GM21619 (cell line): ENCODE measurements at regions not wholly inside any gene's neighbourhood (a gene's known extent, or its start where the extent isn't known, plus 50 kb on each side); places are given as distances from the start of the nearest gene placed in this dataset.

ENCODE experiments used
- ATAC-seq: cut with Tn5 transposase; IDR thresholded peaks from one replicate; pipeline ENCODE4 v1.9.1; 2021; ENCODE audit not compliant: unreplicated experiment

DNA sequence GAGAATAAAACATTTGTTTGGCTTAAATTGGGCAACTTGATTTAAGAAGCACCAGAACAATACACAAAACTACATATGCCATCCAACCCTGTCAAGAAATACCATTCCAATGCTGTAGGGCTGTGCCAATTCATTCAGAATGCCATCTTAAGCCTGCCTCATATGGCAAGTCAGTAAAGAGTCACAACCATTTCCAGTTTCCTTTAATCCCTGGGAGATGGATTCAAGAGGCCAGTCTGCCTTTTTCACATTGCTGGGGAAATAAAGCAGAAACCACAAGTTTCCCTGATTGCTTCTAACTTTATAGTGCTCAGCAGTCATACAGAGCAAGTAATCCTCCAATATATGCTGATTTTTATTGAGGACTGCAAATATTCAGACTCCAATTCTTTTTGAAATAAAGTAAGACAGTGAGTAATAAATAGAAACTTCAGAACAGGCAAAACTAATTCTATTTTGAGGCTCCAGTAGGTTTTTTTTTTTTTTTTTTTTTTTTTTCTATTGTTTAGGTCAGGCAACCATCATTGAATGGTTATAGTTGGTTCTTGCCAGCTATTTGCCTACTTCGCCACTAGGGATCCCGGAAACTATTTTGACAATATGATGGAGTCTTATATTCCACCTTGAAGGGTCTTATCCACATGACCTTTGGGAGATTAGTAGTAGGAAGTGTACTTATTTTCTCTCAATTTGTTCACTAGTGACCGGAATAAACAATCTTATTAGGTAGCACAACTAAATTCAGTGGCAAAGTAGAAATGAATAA, 400.9 kb upstream of the MEF2C start:
- ATAC-seq, result no peak

DNA sequence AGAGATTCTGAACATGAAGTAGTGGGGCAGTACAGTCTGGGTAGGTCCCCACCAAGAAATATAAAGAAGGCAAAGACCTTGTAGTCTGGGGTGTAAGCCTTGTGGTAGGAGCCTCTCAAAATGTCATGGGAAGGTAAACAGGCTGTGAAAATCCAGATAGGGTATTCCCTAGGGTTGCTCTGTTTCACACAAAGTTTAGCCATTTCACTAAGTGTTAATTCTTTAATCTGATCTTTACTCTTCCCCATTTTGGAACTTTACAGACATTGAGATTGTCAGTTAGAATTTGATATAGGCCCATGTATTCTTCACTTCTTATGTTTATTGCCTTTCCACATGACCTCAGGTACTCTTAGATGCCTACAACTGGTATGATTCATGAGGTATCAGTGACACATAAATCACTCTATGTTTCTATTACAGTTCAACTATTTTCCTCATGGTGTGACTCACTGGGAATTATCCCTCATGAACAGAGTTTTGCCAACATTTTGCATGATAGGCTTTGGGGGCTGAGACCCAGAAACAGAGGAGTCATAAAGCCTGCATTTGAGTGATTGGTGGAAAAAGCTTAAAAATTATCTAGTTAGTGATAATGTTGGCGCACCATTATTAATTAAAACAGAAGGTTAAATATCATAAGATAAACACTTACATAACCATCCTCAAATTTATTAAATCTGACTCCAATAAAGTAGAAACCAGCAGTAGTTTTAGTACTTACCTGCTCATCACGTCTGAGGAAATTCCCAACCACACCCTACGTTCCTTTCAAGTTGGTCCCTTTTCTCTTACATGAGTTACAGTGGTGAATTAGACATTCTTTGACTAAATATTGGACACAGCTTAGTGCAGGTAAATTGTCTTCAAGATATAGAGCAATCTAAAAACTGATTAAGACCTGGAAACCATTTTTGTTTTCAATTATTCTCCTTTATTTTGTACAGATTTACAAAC, 399.8 kb upstream of the MEF2C start:
- no peak for ATAC-seq

DNA sequence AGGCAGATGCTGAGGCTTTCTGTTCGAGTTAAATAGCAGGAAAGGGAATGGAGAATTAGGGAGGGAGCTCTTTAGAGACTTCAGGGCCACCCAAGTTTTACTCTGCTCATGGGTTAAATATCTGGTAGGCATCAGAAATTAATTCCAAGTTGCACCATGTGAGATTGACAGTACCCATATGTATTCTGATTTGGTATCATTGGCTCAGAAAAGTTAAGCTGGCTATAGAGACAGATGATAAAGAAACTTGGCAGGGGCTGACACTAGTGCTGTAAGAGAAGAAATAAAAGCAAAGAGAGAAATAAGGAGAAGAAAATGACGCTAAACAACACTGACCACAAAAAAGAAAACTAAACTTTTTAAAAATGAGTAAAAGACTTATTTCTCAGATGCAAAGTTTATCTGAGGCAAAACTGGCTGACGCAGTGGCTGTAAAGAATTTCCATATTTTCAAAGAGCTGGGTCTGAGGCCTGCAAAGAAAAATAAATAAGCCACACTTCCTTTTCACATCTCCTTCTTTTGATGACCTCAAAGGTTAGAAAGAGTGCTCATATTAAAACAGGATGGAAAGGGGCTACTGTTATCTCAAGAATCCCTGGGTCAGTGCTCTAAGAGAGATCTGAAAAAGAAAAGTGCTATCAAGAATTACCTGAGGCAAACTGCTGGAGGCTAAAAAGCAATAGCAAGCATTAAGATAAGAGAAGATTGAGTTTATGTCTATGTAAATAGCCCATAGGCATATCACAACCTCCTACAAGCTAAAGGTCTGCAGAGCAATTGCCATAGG, 399.0 kb upstream of the MEF2C start:
- ATAC-seq, result no peak

- no peak for ATAC-seq
Observed at GRCh38 chr5:89281211-89281610, 398.2 kb upstream of the MEF2C start.

DNA sequence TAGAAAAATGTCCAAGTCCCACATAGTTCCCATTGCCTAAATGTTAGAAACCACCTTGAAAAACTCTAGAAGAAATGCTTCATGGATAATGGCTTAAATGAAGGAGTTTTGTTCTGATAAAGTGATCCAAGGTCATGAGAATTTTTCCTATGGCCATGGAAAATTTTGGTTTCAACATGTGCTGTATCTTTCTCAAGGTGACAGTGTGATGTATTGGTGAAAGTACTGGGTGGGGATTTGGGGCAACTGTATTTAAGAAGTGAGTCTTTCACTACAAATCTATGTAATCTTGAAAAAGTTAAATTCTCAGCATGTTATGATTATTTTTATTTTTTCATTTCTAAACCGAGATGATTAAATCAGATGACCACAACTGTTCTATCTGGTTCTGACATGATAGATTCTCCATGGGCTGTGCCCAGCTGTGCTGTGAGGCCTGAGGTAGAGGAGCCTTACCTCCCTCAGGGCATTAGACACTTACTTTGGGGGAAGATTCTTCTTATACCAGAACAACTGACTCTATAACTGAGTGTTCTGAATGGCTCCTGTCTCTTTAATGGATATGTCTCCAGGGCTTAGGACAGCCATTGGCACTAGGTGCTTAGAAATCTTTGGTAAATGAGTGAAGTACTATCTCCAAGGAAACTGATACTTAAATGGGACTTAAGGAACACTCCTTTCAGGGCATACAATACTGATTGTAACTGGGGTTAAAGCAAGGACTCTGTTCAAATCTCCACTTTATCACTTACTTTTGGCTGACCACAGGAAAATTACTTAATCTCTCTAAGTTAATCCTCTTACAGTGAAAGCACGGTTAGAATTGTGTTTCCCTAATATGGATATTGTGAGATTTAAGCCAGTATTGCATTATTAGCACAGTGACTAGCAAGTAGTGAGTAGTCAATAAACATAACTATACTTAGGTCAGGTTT, 397.4 kb upstream of the MEF2C start:
- ATAC-seq, result no peak

DNA sequence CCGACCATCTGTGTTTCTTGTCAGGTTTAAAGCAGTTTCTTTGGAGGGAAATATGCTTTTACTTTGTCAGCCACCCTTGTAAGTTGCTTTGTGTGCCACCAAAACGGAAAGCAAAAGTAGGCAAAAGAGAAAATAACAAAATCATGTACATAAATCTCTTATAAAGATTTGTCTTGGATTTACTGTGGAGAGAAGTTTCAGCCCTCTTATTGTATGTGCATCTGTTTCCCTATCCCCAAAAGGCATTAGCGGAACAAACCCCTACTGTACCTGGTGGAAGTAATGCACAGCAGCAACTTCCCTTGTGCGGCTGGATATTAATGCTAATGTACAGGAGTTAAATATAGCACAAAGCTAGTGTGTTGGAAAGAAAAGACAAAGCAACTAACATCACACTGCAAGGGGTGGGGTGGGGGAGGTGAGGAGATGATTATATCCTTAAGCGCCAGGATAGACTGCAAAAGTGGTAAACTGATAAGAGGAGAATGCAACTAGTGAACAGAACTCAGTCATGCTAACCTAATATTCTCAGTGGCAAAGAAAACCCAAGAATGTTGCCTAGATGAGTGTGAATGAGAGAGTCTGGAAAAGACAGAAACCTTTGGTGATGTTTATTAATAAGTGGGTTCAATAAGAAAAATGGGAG, 396.5 kb upstream of the MEF2C start:
- ATAC-seq, result no peak

DNA sequence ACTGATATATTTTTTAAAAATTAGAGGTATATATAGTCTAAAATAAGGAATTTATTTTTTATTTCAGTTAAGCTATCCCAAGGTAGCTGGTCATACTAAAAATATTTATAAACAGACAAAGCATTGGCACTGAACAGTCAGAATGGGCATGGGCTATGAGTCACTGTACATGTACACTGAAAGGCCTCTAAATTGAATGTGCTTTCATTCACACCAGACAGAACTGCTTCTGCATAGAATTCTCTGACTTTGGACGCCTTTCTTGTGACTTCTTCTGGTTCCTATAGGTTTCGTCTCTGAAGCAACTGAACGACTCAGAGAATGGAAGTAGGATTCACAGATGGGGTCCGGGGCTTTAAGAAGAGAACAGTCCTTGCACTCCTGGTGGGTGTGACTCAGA, 394.8 kb upstream of the MEF2C start:
- no peak for ATAC-seq

DNA sequence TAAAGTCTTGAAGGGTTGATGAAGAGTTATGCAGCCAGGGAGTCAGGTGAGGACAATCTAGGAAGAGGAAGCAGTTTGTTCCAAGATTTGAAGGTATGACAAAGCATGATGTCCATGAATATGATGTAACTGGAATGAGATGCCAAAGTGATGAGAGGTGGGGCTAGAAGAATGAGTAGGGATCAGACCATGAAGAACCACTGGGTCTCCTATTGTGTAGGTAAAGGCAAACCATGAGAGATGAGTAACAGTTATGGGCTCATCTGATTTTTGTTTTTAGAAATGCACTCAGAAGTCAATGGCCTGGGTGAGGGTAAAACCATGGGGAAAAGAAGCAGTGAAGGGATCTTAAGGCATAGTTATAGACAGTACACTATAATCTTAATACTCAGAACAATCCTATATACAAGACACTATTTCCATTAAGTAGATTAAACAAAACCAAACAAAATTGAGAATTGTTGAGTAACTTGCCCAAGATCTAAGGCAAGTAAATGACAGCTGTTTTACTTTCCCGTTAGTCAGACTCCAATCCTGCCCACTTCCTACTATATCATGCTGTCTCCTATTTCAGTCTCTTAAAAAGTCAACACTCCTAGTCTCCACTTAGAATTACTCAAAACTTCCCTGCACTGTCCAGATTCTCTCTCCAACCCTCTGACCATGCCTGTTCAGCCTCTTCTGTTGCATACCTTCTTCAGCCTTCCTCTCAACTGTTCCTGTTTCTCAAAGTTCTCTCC, 393.8 kb upstream of the MEF2C start:
- ATAC-seq, result no peak

DNA sequence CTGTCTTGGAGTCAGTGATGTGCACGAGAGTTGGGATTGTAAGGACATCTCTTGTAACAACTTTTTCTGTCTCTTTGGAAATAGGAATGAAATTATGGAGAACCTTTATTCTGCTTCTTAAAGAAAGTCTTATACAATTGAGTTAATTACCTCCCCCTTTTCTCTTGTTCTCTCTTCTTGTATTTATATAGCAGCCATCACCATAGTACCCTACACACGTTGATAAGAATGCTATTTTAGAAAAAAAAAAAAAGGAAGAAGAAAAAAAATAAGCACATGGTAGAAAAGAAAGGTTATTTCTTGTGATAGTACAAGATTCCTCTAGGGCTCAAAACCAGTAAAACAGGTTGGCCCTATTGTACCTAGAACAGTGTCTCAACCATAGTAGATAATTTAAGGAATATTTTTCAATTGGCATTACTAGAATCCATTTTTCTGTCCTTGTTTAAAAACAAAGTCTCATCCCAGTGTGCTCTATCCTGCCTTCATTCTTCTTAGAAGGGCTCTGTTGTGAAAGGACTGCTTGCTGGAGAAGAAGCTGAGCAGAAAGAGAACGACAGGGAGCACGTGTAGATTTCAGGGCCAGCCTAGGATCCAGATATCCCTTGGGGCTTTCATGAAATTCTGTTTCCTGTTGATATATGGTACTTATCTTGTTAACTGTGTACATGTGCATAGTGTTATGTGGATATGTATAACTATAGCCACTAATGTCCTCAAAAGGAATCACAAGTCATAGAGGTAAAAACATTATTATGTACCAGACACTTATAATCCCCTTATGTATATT, 392.3 kb upstream of the MEF2C start:
- ATAC-seq, result no peak

DNA sequence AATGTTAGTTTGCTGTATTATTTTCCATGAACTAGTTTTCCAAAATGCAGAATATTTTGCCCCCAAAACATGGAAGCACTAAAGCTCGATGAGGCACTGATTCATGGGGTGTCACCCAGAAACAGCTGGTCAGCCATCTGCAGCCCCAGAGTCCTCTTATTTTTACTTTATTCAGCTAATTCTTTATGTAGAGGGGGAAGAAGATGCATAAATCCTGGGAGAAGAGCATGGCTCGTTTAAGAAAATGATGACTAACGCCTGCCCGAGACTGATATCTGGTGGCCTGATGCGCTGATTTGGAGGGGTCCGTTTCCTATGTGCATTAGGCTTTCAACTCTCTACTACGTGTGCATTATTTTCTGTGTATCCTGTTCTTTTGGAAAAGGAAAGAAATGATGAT, 390.3 kb upstream of the MEF2C start:
- no peak for ATAC-seq

DNA sequence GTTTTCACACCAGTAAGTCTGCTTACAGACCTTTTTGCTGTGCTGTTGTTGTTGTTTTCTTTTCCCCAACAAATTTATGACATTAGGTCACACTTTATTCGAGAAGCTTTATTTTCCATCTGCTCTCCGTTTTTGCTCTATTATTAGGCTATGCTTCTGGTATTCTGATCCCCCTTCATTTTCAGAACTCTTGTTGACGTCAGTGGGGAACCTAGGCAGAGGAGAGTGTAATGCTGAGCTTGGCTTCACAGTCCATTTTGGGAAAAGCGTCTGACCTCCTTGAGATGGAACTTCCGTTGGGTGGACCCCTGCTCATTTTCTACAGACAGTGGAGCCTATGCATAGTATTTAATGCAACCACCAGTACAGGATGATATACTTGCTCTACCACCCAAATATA, 387.9 kb upstream of the MEF2C start:
- ATAC-seq, result no peak

DNA sequence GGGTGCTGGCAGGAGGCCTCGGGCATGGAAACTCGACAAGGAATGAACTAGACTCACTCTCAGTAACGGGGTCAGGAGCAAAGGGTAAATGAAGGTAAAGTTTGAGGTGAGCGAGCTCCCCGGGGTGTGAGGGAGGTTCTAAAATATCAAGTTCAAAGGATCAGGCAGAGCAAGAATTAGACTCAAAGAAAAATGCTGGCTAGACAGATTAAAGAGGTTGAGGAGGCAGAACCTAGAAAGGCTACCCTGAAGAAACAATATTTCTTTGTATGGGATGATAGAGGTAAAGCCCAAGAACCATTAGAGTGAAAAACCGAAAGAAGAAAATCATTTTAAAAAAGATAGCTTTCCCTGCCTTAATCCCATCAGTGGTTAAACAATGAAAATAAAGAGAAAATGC, 386.7 kb upstream of the MEF2C start:
- no peak for ATAC-seq

DNA sequence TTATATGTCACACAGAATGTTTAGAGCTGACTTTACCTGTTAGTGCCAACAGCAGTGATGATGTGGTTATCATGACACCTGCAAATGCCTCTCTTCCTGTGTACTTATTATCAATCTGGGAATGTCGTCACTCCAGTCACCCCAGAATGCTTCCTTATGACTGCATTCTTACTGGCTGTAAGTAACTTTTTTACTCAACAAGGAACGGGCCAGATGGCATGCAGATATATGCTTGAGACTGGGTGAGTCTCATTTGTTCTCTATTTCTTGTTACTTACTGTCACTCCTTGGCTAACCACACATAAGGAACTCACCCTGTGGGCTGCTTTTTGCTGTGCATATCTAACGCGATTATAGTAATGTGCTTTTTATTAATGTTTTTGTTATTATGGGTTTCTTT, 385.5 kb upstream of the MEF2C start:
- no peak for ATAC-seq

DNA sequence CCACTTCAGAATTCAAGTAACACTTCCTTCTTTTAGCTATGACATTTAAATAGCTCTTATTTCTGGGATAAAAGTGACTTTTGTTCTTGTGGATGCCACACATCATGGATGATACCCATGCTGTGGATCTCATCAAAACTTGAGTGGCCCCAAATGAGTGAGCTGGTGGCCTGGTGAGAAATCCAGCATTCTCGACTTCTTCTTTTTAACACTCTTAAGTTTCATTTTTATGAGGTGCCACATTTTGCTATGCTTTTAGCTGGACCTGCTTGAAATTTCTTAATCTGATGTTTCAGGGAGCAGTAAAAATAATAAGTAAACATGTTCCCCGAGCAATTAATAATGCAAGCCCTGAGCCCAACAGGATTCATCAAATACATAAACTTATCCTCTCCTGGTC, 384.8 kb upstream of the MEF2C start:
- ATAC-seq, result no peak

GRCh38 chr5:89265511-89266179, 382.7 kb upstream of the MEF2C start:
- ATAC-seq, result no peak

GRCh38 chr5:89263846-89264245, 380.9 kb upstream of the MEF2C start:
- ATAC-seq, result no peak

DNA sequence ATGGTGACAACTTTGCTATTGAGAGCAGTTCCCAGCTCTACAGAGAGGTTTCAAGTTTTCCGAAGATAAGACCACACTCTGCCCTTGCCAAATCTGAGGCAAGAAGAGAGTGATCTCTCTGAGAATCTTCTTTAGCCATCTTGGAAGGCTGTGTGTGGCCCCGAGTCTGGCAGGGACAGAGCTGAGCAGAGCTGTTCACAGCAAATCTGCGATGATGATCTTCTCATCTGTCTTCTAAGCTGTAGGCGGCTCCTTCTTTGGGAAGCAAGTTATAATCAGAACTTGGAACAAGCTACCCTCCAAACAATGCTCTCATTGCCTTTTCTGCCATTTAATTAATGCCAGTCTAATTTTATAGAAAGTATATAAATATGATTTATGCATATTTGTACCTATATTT, 379.0 kb upstream of the MEF2C start:
- no peak for ATAC-seq

- ATAC-seq, result no peak
Observed at GRCh38 chr5:89260254-89260653, 377.3 kb upstream of the MEF2C start.
